ENCODE measurements at regions not wholly inside any gene's neighbourhood (a gene's known extent, or its start where the extent isn't known, plus 50 kb on each side); places are given as distances from the start of the nearest gene placed in this dataset.

- peaks cover 1% of the 10 kb centered on the region for H3K27me3 Mint-ChIP-seq (ENCODE audit: unreplicated experiment)
- peaks cover 3% of the 10 kb centered on the region for H3K4me1 Mint-ChIP-seq (ENCODE audit: unreplicated experiment)
- no peaks in the 10 kb centered on the region for H3K9me3 Mint-ChIP-seq (ENCODE audit: unreplicated experiment)
- H3K27ac Mint-ChIP-seq (ENCODE audit: unreplicated experiment) = no peak overlapping the region
- no peak for DNase-seq (ENCODE audit: low spot score)
- no peak overlapping the region for H3K4me3 Mint-ChIP-seq (ENCODE audit: unreplicated experiment)
- no peaks in the 10 kb centered on the region for H3K36me3 Mint-ChIP-seq (ENCODE audit: low read depth, unreplicated experiment)
- TF ChIP-seq CTCF (IDR thresholded peaks at IDR 0.05; ENCODE audit: unreplicated experiment) = no peak
Measured at GRCh38 chr3:193940526-193940925, 195.4 kb upstream of the HES1 start.

- Mint-ChIP-seq H3K4me3 (ENCODE audit: unreplicated experiment) (no peak overlapping the region), H3K36me3 (ENCODE audit: low read depth, unreplicated experiment) (no peaks in the 10 kb centered on the region), H3K9me3 (ENCODE audit: unreplicated experiment) (no peaks in the 10 kb centered on the region), H3K27ac (ENCODE audit: unreplicated experiment) (no peak overlapping the region), H3K4me1 (ENCODE audit: unreplicated experiment) (peaks cover 3% of the 10 kb centered on the region), H3K27me3 (ENCODE audit: unreplicated experiment) (peaks cover 1% of the 10 kb centered on the region)
- TF ChIP-seq CTCF (IDR thresholded peaks at IDR 0.05; ENCODE audit: unreplicated experiment) = no peak
- DNase-seq (ENCODE audit: low spot score) = no peak
Measured at GRCh38 chr3:193941486-193941885, 194.5 kb upstream of the HES1 start.

DNA sequence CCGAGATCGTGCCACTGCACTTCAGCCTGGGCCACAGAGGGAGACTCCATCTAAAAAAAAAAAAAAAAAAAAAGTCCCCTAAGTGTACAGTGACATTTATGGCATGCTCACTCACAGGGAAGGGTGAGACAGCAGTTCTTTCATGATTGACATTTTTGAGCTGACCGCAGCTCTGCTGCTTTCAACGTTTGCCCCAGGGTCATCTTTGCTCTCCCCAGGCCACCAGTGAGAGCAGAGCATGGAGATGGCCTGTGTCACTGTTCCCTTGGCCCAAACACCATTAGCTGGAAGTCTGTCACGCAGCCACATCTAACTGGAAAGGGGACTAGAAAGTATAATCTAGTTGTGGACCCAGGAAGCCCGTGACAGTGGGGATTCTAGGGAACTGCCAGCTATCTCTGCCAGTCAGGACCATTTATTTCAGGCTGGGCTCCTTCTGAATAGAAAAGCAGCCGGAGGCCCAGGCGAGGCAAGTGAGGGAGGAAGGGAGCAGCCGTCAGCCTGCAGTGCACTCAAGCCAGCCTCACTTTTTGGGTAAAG, 193.4 kb upstream of the HES1 start:
- H3K27me3 Mint-ChIP-seq (ENCODE audit: unreplicated experiment) = peaks cover 1% of the 10 kb centered on the region
- no peaks in the 10 kb centered on the region for H3K9me3 Mint-ChIP-seq (ENCODE audit: unreplicated experiment)
- DNase-seq (ENCODE audit: low spot score) = no peak
- TF ChIP-seq CTCF (IDR thresholded peaks at IDR 0.05; ENCODE audit: unreplicated experiment) = no peak
- H3K36me3 Mint-ChIP-seq (ENCODE audit: low read depth, unreplicated experiment) = no peaks in the 10 kb centered on the region
- peaks cover 7% of the 10 kb centered on the region for H3K4me1 Mint-ChIP-seq (ENCODE audit: unreplicated experiment)
- no peak overlapping the region for H3K4me3 Mint-ChIP-seq (ENCODE audit: unreplicated experiment)
- no peak overlapping the region for H3K27ac Mint-ChIP-seq (ENCODE audit: unreplicated experiment)

- Mint-ChIP-seq H3K27ac (ENCODE audit: unreplicated experiment) (no peak overlapping the region), H3K4me1 (ENCODE audit: unreplicated experiment) (peaks cover 7% of the 10 kb centered on the region), H3K36me3 (ENCODE audit: low read depth, unreplicated experiment) (no peaks in the 10 kb centered on the region), H3K27me3 (ENCODE audit: unreplicated experiment) (peaks cover 1% of the 10 kb centered on the region), H3K9me3 (ENCODE audit: unreplicated experiment) (no peaks in the 10 kb centered on the region), H3K4me3 (ENCODE audit: unreplicated experiment) (no peak overlapping the region)
- DNase-seq (ENCODE audit: low spot score) = no peak
- TF ChIP-seq CTCF (IDR thresholded peaks at IDR 0.05; ENCODE audit: unreplicated experiment) = no peak
Measured at GRCh38 chr3:193943200-193943599, 192.7 kb upstream of the HES1 start.

GRCh38 chr3:193943851-193944517, 192.0 kb upstream of the HES1 start:
- peaks cover 1% of the 10 kb centered on the region for H3K27me3 Mint-ChIP-seq (ENCODE audit: unreplicated experiment)
- TF ChIP-seq CTCF (IDR thresholded peaks at IDR 0.05; ENCODE audit: unreplicated experiment) = no peak
- no peak overlapping the region for H3K4me3 Mint-ChIP-seq (ENCODE audit: unreplicated experiment)
- H3K27ac Mint-ChIP-seq (ENCODE audit: unreplicated experiment) = no peak overlapping the region
- no peaks in the 10 kb centered on the region for H3K9me3 Mint-ChIP-seq (ENCODE audit: unreplicated experiment)
- DNase-seq (ENCODE audit: low spot score) = no peak
- H3K36me3 Mint-ChIP-seq (ENCODE audit: low read depth, unreplicated experiment) = no peaks in the 10 kb centered on the region
- H3K4me1 Mint-ChIP-seq (ENCODE audit: unreplicated experiment) = peaks cover 7% of the 10 kb centered on the region

All from endothelial cell (in vitro differentiated cells).